H1 (cell line): ENCODE measurements at regions not wholly inside any gene's neighbourhood (a gene's known extent, or its start where the extent isn't known, plus 50 kb on each side); places are given as distances from the start of the nearest gene placed in this dataset.

ENCODE experiments used
- CTCF ChIA-PET: fragments of 300-600 bp; sonication (Branson Sonifier 250); formaldehyde crosslinking; loops from one replicate; lab custom pipeline; 2021; ENCODE audit not compliant: partially characterized antibody; lab: Charles Lee
- POLR2A ChIA-PET: fragments of 300-600 bp; sonication (Branson Sonifier 250); formaldehyde crosslinking; loops from one replicate; lab custom pipeline; 2021; ENCODE audit warnings: inconsistent platforms; ENCODE audit not compliant: partially characterized antibody; lab: Charles Lee
- DNase-seq, 2 experiments: peaks; one replicate each; pipeline versions ENCODE4 v3.0.0 to v3.0.0-alpha.2; 2010 to 2022; ENCODE audit warnings: low spot score in 2 of 2, low read depth in 1 of 2, mixed read lengths in 1 of 2
- FAIRE-seq: peaks from 2 replicates; lab custom pipeline; 2011; peaks lifted over from hg19 to GRCh38; lab: Jason Lieb, UNC
- H2AFZ ChIP-seq: 2 replicates; pipeline ENCODE4 v1.8.1; 2012; ENCODE audit warnings: low read length, inconsistent platforms
- H2AK5ac ChIP-seq: 2 replicates; pipeline ENCODE4 v1.6.1; 2013; ENCODE audit warnings: low read depth, low read length
- H2BK120ac ChIP-seq: replicated peaks from 2 replicates; pipeline ENCODE3; 2013; ENCODE audit warnings: low read depth, low read length, inconsistent platforms
- H2BK12ac ChIP-seq: 2 replicates; pipeline ENCODE4 v1.6.1; 2013; ENCODE audit warnings: low read depth, low read length
- H2BK15ac ChIP-seq: 2 replicates; pipeline ENCODE4 v1.6.1; 2013; ENCODE audit warnings: low read length
- H2BK20ac ChIP-seq: 2 replicates; pipeline ENCODE4 v1.6.1; 2013; ENCODE audit warnings: low read length
- H2BK5ac ChIP-seq: 2 replicates; pipeline ENCODE4 v1.6.1; 2013; ENCODE audit warnings: low read depth, low read length
- H3K14ac ChIP-seq: 2 replicates; pipeline ENCODE4 v1.6.1; 2013; ENCODE audit warnings: inconsistent platforms; ENCODE audit not compliant: insufficient read length
- H3K18ac ChIP-seq: 2 replicates; pipeline ENCODE4 v1.6.1; 2013; ENCODE audit warnings: low read length; ENCODE audit errors: extremely low read depth
- H3K23ac ChIP-seq: 2 replicates; pipeline ENCODE4 v1.6.1; 2013; ENCODE audit warnings: inconsistent platforms; ENCODE audit not compliant: insufficient read length
- H3K23me2 ChIP-seq: 2 replicates; pipeline ENCODE4 v1.6.1; 2013; ENCODE audit warnings: low read depth, low read length
- H3K27ac ChIP-seq: 2 replicates; pipeline ENCODE4 v1.6.1; 2011; ENCODE audit warnings: low read depth, low read length, inconsistent platforms
- H3K27me3 ChIP-seq, 4 experiments: replicated peaks in 1 of 4; 1 replicate in 1 of 4; 2 replicates in 3 of 4; pipeline versions ENCODE4 v1.6.1 to v1.8.1; 2011 to 2013; ENCODE audit warnings: low read length in 3 of 4, mild to moderate bottlenecking in 3 of 4, inconsistent platforms in 2 of 4, mixed read lengths in 2 of 4, moderate library complexity in 1 of 4; ENCODE audit not compliant: control insufficient read depth in 3 of 4, insufficient read depth in 3 of 4; ENCODE audit errors: extremely low read depth in 1 of 4
- H3K36me3 ChIP-seq, 4 experiments: 2 replicates each; pipeline versions ENCODE4 v1.6.1 to v1.8.1; 2011 to 2013; ENCODE audit warnings: mild to moderate bottlenecking in 4 of 4, low read length in 3 of 4, moderate library complexity in 2 of 4, control low read depth in 1 of 4, inconsistent platforms in 1 of 4; ENCODE audit not compliant: insufficient read depth in 4 of 4, control insufficient read depth in 2 of 4
- H3K4ac ChIP-seq: replicated peaks from 2 replicates; pipeline ENCODE3; 2013; ENCODE audit warnings: low read length, low read depth, mixed read lengths, inconsistent platforms; ENCODE audit not compliant: insufficient read length
- H3K4me1 ChIP-seq, 4 experiments: replicated peaks in 1 of 4; 1 replicate in 1 of 4; 2 replicates in 3 of 4; pipeline versions ENCODE4 v1.6.1 to v1.8.1; 2011 to 2013; ENCODE audit warnings: low read length in 3 of 4, inconsistent platforms in 2 of 4, mixed read lengths in 1 of 4; ENCODE audit not compliant: insufficient read depth in 4 of 4, control insufficient read depth in 3 of 4
- H3K4me2 ChIP-seq, 2 experiments: 2 replicates each; pipeline versions ENCODE4 v1.6.1 to v1.8.1; 2011 to 2013; ENCODE audit warnings: low read depth in 2 of 2, low read length in 2 of 2, control low read depth in 1 of 2, inconsistent platforms in 1 of 2, mild to moderate bottlenecking in 1 of 2; ENCODE audit not compliant: insufficient read depth in 1 of 2
- H3K4me3 ChIP-seq, 4 experiments: fragments of 200-600, 300-600 bp in 1 of 4; sonication (generic), shearing (Covaris generic), sonication (Bioruptor Twin) in 1 of 4; 2 replicates each; pipeline versions ENCODE4 v1.5.1 to v1.8.1; 2011 to 2016; ENCODE audit warnings: low read length in 4 of 4, low read depth in 3 of 4, control low read depth in 2 of 4, inconsistent platforms in 2 of 4, mild to moderate bottlenecking in 2 of 4, mixed read lengths in 1 of 4, moderate library complexity in 1 of 4; ENCODE audit not compliant: insufficient read depth in 2 of 4; ENCODE audit errors: extremely low read depth in 1 of 4
- H3K56ac ChIP-seq: replicated peaks from 2 replicates; pipeline ENCODE3; 2013; ENCODE audit warnings: low read depth, mild to moderate bottlenecking, mixed read lengths, low read length, inconsistent platforms; ENCODE audit not compliant: insufficient read length
- H3K79me1 ChIP-seq: 2 replicates; pipeline ENCODE4 v1.6.1; 2013; ENCODE audit warnings: low read depth, low read length, control low read depth
- H3K79me2 ChIP-seq, 2 experiments: 2 replicates each; pipeline versions ENCODE4 v1.6.1 to v1.8.1; 2012 to 2013; ENCODE audit warnings: low read length in 2 of 2, mild to moderate bottlenecking in 2 of 2, inconsistent platforms in 1 of 2; ENCODE audit not compliant: insufficient read depth in 2 of 2, control insufficient read depth in 1 of 2
- H3K9ac ChIP-seq, 4 experiments: replicated peaks in 1 of 4; 1 replicate in 1 of 4; 2 replicates in 3 of 4; pipeline versions ENCODE4 v1.6.1 to v1.8.1; 2011 to 2013; ENCODE audit warnings: low read depth in 3 of 4, low read length in 3 of 4, control low read depth in 2 of 4, mild to moderate bottlenecking in 2 of 4, moderate library complexity in 2 of 4, inconsistent platforms in 1 of 4; ENCODE audit errors: extremely low read depth in 1 of 4
- H3K9me3 ChIP-seq, 2 experiments: 2 replicates each; pipeline versions ENCODE4 v1.6.1 to v1.8.1; 2012 to 2013; ENCODE audit warnings: mild to moderate bottlenecking in 2 of 2, moderate library complexity in 2 of 2, control low read depth in 1 of 2, inconsistent platforms in 1 of 2, low read depth in 1 of 2, low read length in 1 of 2, mixed read lengths in 1 of 2; ENCODE audit not compliant: insufficient read depth in 2 of 2
- H4K20me1 ChIP-seq, 2 experiments: replicated peaks in 1 of 2; 2 replicates each; pipeline versions ENCODE3 to v1.8.1; 2011 to 2013; ENCODE audit warnings: inconsistent platforms in 2 of 2, low read length in 2 of 2, mild to moderate bottlenecking in 1 of 2; ENCODE audit not compliant: insufficient read depth in 2 of 2, control insufficient read depth in 1 of 2
- H4K5ac ChIP-seq: 2 replicates; pipeline ENCODE4 v1.6.1; 2013; ENCODE audit warnings: low read length, low read depth, mixed read lengths, inconsistent platforms; ENCODE audit not compliant: insufficient read length
- H4K8ac ChIP-seq: 2 replicates; pipeline ENCODE4 v1.8.0; 2013; ENCODE audit warnings: mild to moderate bottlenecking, moderate library complexity, low read length, inconsistent platforms; ENCODE audit not compliant: insufficient read depth; ENCODE audit errors: extremely low read depth
- H4K91ac ChIP-seq: replicated peaks from 2 replicates; pipeline ENCODE3; 2013; ENCODE audit warnings: low read length, mixed read lengths, inconsistent platforms; ENCODE audit not compliant: insufficient read length
- ASH2L ChIP-seq: fragments of 200-600, 300-600 bp; sonication (generic); IDR thresholded peaks from one replicate; pipeline ENCODE4 v1.7.1; 2017; ENCODE audit warnings: low read length
- BACH1 ChIP-seq: IDR thresholded peaks from 2 replicates; pipeline ENCODE4 v1.6.1; 2012; ENCODE audit warnings: low read length, improper control_type of control experiment
- EP300 ChIP-seq, 2 experiments: IDR thresholded peaks; 1 replicate in 1 of 2; 2 replicates in 1 of 2; pipeline ENCODE4 v1.6.1; 2011 to 2012; ENCODE audit warnings: low read depth in 2 of 2, low read length in 2 of 2, mild to moderate bottlenecking in 2 of 2, borderline replicate concordance in 1 of 2, inconsistent platforms in 1 of 2, moderate library complexity in 1 of 2
- MAX ChIP-seq: IDR thresholded peaks from 2 replicates; pipeline ENCODE4 v1.6.1; 2012; ENCODE audit warnings: inconsistent platforms
- POLR2AphosphoS5 ChIP-seq: IDR thresholded peaks from 2 replicates; pipeline ENCODE4 v1.6.1; 2011; ENCODE audit warnings: low read depth, low read length
- RAD21 ChIP-seq, 2 experiments: IDR thresholded peaks in 1 of 2; conservative IDR thresholded peaks in 1 of 2; 2 replicates each; pipeline ENCODE4 v1.6.1; 2011; ENCODE audit warnings: low read depth in 2 of 2, low read length in 2 of 2, improper control_type of control experiment in 1 of 2, inconsistent platforms in 1 of 2, mild to moderate bottlenecking in 1 of 2, moderate library complexity in 1 of 2
- SIRT6 ChIP-seq: IDR thresholded peaks from one replicate; pipeline ENCODE4 v1.7.1; 2012; ENCODE audit warnings: low read length, inconsistent platforms
- WGBS, 2 experiments: shearing (Covaris generic) in 1 of 2; methylation state at CpG; one replicate each; pipeline versions ENCODE4 v1.1.6 to v1.1.7; 2013 to 2015; ENCODE audit warnings: low lambda C conversion rate in 2 of 2, mixed read lengths in 2 of 2, inconsistent platforms in 1 of 2, low coverage in 1 of 2, missing lambda C conversion rate in 1 of 2; ENCODE audit not compliant: insufficient replicate concordance in 2 of 2, insufficient coverage in 1 of 2, insufficient read length in 1 of 2; ENCODE audit errors: extremely low coverage in 1 of 2, missing lambda C conversion rate in 1 of 2; 5-methylcytosine and 5-hydroxymethylcytosine counted together

DNA sequence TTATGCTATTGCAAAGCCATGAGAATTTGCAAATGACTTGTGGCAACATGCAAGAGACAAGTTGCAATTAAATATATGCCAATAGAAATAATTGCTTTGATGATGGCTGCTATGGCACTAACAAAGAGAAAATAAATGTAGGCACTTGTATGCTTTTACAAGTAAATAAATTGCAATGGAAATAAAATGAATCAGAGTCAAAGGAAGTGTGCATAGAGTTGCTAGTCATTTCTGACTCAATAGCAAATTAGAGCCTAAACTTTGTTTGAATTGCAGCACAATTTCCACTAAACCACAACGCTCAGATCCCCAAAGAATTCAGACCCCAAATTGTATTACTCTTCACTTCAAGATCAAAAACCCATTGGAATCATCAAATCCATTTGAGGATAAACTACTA is 792.1 kb upstream of the ARGLU1 start:
- Histone ChIP-seq H3K79me1 (no peaks in the 10 kb centered on the region), H4K91ac (no peak overlapping the region), H3K9ac (no peak overlapping the region), H3K27ac (no peak overlapping the region), H3K4me2 (no peak overlapping the region), H3K4ac (no peak overlapping the region), H4K20me1 (no peaks in the 10 kb centered on the region), H4K8ac (no peak overlapping the region), H2BK120ac (no peak overlapping the region), H3K23me2 (no peaks in the 10 kb centered on the region), H2BK20ac (no peak overlapping the region), H3K14ac (no peak overlapping the region), H2AFZ (no peak overlapping the region), H3K56ac (no peak overlapping the region), H3K36me3 (no peaks in the 10 kb centered on the region), H3K23ac (no peak overlapping the region), H3K27me3 (no peaks in the 10 kb centered on the region), H2BK15ac (no peak overlapping the region), H3K4me1 (no peaks in the 10 kb centered on the region), H3K79me2 (no peaks in the 10 kb centered on the region), H3K4me3 (no peak overlapping the region), H3K18ac (no peak overlapping the region), H2BK5ac (no peak overlapping the region), H4K5ac (no peak overlapping the region), H2AK5ac (no peak overlapping the region), H2BK12ac (no peak overlapping the region), H3K9me3 (no peaks in the 10 kb centered on the region)
- POLR2A ChIA-PET = no interaction called here
- 100% methylated on average over 1 of the region's 1 CpG; no CpG with 5 or more reads in 1 of the 2 experiments for WGBS, 2 experiments
- CTCF ChIA-PET = interaction anchor here (1.0 kb wide), 1 partner anchor 36 kb away, joined by 3 read pairs; no protein-coding TSS in a partner anchor
- FAIRE-seq (no peak), DNase-seq (no peak)
- no peak for TF ChIP-seq SIRT6
- TF ChIP-seq ASH2L = no peak
- no peak for TF ChIP-seq BACH1
- TF ChIP-seq MAX = no peak
- TF ChIP-seq EP300 (IDR thresholded peaks at IDR 0.05; ENCODE audit: borderline replicate concordance in 1 of 2, low read depth in 2 of 2, low read length in 2 of 2) = no peak
- TF ChIP-seq POLR2AphosphoS5 = no peak
- TF ChIP-seq RAD21 (IDR thresholded peaks at IDR 0.05 in 1 of 2, conservative IDR thresholded peaks at IDR 0.05 in 1 of 2; ENCODE audit: low read depth in 2 of 2, low read length in 2 of 2) = no peak
